ENCODE measurements at regions not wholly inside any gene's neighbourhood (a gene's known extent, or its start where the extent isn't known, plus 50 kb on each side); places are given as distances from the start of the nearest gene placed in this dataset.

GRCh38 chr10:130728531-130729215, 582.8 kb downstream of the TCERG1L start:
- DNase-seq = no peak

DNA sequence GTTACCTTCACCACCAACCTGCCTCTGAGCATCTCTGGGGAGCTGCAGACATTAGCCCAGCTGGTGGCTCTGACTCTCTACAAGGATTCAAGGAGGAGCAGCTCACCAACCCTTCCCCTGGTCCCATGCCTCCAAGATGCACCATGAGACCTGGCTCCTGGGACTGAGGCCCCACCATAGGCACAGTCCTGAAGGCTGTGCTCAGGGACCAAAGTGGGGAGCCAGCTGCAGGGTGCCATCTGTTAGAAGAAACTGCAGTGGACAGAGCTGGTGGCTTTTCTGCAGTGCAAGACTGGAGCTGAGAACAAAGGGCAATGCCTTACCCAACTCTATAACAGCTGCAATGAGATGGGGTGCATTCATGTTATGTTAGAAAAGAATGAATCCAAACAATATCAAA, 581.6 kb downstream of the TCERG1L start:
- DNase-seq = no peak

DNA sequence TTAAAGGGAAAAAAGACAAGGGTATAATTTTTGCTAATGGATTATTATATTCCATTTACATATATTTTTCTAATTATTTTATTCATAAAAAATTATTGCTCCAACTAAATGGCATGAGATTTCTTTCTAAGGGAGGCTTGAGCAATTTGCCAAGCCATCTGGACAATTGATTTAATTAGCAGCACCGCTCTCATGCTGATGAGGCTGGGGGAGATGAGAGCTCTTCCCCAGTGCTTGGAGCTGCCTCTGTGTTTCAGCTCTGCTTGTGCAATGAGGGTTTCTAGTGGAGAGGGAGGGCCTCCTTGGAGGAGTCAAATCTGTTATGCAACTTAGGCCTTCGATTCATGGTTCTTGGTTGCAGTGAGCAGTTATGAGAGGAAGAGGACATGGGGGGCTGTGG, 574.3 kb downstream of the TCERG1L start:
- DNase-seq = no peak

- DNase-seq = no peak
Measured at GRCh38 chr10:130737621-130738020, 573.9 kb downstream of the TCERG1L start.

DNA sequence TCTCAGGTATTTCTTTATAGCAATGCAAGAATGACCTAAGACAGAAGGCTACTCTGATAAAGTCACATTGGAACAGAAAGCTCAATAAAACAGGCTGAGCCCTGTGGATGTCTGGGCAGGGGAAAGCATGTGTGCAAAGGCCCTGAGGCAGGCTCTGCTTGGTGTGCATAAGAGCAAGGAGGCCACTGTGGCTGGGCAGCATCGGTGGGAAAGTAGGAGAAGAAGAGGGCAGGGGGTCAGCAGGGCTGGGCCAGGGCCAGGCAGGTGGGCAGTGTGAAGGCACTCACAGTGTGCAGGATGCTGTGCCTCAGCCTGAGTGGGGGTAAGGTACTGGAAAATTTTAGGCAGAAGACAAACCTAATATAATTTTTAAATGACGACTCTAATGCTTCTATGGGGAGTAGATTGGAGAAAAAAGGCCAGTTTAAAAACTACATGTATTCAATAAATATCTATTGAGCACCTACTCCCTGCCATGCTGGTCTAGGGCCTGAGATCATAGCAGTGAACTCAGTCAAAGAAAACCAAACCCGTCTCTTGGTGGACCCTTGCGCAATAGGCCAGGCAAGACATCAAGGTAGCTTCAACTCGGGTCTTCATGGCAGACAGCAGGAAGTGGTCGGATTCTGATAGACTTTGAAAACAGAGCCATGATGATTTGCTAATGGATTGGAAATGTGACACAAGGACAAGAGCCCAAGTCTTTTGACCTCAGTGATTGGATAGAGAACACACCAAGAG, 572.3 kb downstream of the TCERG1L start:
- DNase-seq = no peak

GRCh38 chr10:130739757-130740145, 571.8 kb downstream of the TCERG1L start:
- no peak for DNase-seq

DNA sequence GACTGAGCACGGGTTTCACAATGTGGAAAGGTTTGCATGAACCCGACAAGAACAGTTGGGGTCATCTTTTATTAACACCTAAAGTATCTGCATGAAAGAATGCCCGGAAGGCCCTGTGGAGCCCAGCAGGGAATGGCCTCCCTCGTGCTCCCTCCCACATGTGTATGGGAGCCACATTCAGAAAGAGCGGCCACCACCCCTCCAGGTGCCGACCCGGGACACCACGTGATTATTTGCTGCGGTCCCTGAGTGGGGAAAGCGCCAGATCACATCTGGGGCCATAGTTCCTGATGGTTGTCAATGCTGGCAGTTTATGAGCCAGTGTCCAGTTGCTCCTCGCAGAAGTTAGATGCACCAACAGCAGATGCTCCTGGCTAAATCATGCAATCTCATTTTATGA, 571.4 kb downstream of the TCERG1L start:
- DNase-seq = no peak

GRCh38 chr10:130740915-130741750, 570.4 kb downstream of the TCERG1L start:
- no peak for DNase-seq

DNA sequence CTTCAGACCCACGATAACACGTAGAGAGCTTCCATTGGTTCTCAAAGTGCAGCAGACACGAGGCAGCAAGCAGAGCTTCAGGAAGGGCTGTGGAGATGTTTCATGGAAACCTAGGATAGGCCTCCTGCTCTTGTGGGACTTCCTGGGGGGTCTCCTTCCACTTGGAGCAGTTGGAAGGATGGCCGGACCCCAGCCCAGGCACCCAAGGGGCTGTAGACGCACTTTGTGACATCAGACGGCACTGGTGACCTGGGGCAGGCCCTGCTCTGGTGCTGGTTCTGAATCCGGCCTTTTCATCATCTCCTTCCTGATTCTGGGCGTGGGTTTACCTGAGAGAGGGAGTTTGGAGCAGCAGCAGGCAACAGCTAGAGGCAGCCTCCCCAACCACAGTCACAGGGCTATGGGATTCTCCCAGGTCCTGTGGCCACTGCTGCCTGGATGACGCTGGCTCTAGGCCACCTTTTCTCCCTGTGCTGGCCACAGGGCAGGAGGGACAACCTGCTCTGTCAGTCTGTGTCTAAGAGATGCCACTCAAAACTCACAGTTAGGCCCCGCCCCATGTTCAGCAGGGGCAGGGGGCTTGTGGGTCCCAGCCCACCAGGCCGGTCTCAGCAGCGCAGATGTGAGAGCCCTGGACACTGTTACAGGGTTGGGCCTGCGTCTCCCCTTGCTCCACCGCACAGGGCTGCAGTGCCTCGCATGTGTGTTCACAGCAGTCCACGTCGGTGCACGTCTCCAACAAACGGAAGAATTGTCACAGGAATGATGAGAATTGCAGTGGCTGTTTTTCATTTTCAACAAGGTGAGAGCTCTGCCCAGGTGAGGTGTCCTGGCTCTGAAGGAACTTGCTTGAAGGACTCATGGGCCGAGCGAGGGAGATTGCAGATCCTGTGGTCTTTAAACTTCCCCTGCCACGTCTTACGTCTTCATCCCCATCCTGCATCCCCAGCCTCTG, 569.3 kb downstream of the TCERG1L start:
- DNase-seq = no peak

- no peak for DNase-seq
Measured at GRCh38 chr10:130742941-130743675, 568.4 kb downstream of the TCERG1L start.

GRCh38 chr10:130743751-130744271, 567.7 kb downstream of the TCERG1L start:
- no peak for DNase-seq

DNA sequence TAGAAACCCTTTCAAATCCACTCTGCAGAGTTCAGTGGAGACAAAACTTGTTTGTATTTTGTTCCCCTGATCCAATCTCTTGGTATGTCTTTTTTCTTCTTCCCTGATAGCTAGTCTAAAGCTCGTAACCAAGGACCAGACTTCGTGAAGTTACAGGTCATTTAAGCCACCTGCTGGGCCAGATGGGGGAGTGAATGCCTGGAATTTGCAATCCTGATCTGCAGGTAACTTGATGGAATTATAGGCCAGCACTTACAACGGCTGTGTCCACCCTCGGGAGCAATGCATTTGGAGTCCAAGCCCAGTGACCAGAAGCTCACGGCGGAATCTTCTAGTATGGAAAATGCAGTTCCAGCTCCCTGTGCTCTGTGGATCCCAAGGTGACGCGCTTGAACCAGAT, 566.9 kb downstream of the TCERG1L start:
- no peak for DNase-seq

- DNase-seq = no peak
Measured at GRCh38 chr10:130745251-130745650, 566.3 kb downstream of the TCERG1L start.

DNA sequence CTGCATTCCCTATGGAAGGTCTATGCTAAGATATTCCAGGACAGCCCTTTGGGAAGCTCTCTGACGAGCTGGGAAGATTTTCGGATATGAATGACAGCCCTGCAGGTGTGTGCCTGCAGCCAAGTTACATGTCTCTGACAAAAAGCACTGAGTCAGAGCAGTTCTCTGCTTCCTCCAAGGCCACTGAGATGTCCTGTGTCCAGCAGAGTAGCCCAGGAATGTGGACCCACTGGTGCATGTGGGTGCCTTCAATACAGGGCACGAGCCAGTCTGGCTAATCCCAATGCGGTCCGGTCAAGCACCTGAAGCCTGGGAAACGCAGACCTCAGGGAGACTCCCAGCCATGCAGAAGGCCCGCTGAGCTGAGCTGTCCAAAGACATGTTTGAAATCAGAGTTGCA, 565.7 kb downstream of the TCERG1L start:
- DNase-seq = no peak

DNA sequence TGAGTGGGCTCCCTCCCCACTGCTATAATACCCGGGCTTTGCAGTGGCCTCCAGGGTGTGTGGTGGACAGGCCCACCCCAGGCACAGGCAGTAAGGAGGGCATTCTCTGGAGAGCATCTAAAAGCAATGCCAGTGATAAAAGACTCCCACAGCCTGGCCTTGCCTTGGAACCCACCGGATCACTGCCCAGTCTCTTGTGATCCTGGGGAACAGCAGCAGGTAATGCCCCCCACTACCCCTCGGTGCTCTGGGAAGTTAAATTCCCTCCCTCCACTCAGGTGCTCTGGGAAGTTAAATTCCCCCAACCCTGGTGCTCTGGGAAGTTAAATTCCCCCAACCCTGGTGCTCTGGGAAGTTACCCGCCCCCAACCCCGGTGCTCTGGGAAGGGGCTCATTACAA, 565.2 kb downstream of the TCERG1L start:
- DNase-seq = no peak

GRCh38 chr10:130747356-130747755, 564.2 kb downstream of the TCERG1L start:
- DNase-seq = no peak

GRCh38 chr10:130747946-130748345, 563.6 kb downstream of the TCERG1L start:
- no peak for DNase-seq

GRCh38 chr10:130748409-130749057, 563.0 kb downstream of the TCERG1L start:
- no peak for DNase-seq

DNA sequence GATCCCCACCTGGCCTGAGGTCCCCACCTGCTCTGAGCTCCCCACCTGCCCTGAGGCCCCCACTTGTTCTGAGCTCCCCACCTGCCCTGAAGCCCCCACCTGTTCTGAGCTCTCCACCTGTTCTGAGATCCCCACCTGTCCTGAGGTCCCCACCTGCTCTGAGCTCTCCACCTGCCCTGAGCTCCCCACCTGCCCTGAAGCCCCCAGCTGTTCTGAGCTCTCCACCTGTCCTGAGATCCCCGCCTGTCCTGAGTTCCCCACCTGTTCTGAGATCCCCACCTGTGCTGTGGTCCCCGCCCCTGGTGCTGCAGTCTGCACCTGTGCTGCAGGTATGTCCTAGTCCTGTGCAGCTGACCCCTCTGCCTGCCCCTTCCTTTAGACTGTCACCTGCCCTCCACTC, 561.6 kb downstream of the TCERG1L start:
- no peak for DNase-seq

GRCh38 chr10:130750441-130750840, 561.1 kb downstream of the TCERG1L start:
- DNase-seq = no peak

All from COR-L47 (cell line).